B cell (primary cell): ENCODE measurements at regions not wholly inside any gene's neighbourhood (a gene's known extent, or its start where the extent isn't known, plus 50 kb on each side); places are given as distances from the start of the nearest gene placed in this dataset.

Experiments
- CTCF ChIP-seq: fragments of 200-600 bp; IDR thresholded peaks from one replicate; pipeline ENCODE4 v1.8.0; 2022; ENCODE audit warnings: antibody characterized with exemption, mild to moderate bottlenecking
- EZH2 ChIP-seq: IDR thresholded peaks from 2 replicates; pipeline ENCODE4 v1.6.1; 2012; ENCODE audit warnings: borderline replicate concordance, low read depth, mild to moderate bottlenecking, moderate library complexity, low read length; ENCODE audit not compliant: insufficient read depth, poor library complexity, severe bottlenecking

- TF ChIP-seq CTCF (no peak), EZH2 (no peak)
These were observed 291.9 kb downstream of the SLC7A11 start for GRCh38 chr4:137950286-137950685.
